ENCODE measurements at regions not wholly inside any gene's neighbourhood (a gene's known extent, or its start where the extent isn't known, plus 50 kb on each side); places are given as distances from the start of the nearest gene placed in this dataset.

GRCh38 chr14:65835501-65835900 lies 423.0 kb downstream of the FUT8 start (continued):
- no peak for TF ChIP-seq PBX3 (IDR thresholded peaks at IDR 0.05; ENCODE audit: insufficient replicate concordance, low read depth, low read length)
- TF ChIP-seq POLR2AphosphoS5 (IDR thresholded peaks at IDR 0.05; ENCODE audit: low read length) = no peak
- TF ChIP-seq ZBTB11 (CRISPR knock-in tag; IDR thresholded peaks at IDR 0.05) = no peak
- TF ChIP-seq MTA2 (IDR thresholded peaks at IDR 0.05; ENCODE audit: low read depth) = no peak
- no peak for TF ChIP-seq MLLT1 (IDR thresholded peaks at IDR 0.05)
- TF ChIP-seq NFIC (IDR thresholded peaks at IDR 0.05; ENCODE audit: low read depth, low read length) = no peak
- TF ChIP-seq FOXK2 (IDR thresholded peaks at IDR 0.05) = no peak
- TF ChIP-seq NKRF (conservative IDR thresholded peaks at IDR 0.05) = no peak
- no peak for TF ChIP-seq BCL3 (IDR thresholded peaks at IDR 0.05; ENCODE audit: borderline replicate concordance, insufficient read depth, low read depth, low read length, poor library complexity, severe bottlenecking)
- TF ChIP-seq EGR1 (IDR thresholded peaks at IDR 0.05; ENCODE audit: borderline replicate concordance in 1 of 2, low read depth in 2 of 2, low read length in 2 of 2) = no peak
- no peak for TF ChIP-seq SP1 (IDR thresholded peaks at IDR 0.05; ENCODE audit: low read depth, low read length)
- no peak for TF ChIP-seq IKZF1 (conservative IDR thresholded peaks at IDR 0.05)
- TF ChIP-seq YBX1 (IDR thresholded peaks at IDR 0.05) = no peak

Data from GM12878 (cell line).